ENCODE measurements at regions not wholly inside any gene's neighbourhood (a gene's known extent, or its start where the extent isn't known, plus 50 kb on each side); places are given as distances from the start of the nearest gene placed in this dataset.

DNA sequence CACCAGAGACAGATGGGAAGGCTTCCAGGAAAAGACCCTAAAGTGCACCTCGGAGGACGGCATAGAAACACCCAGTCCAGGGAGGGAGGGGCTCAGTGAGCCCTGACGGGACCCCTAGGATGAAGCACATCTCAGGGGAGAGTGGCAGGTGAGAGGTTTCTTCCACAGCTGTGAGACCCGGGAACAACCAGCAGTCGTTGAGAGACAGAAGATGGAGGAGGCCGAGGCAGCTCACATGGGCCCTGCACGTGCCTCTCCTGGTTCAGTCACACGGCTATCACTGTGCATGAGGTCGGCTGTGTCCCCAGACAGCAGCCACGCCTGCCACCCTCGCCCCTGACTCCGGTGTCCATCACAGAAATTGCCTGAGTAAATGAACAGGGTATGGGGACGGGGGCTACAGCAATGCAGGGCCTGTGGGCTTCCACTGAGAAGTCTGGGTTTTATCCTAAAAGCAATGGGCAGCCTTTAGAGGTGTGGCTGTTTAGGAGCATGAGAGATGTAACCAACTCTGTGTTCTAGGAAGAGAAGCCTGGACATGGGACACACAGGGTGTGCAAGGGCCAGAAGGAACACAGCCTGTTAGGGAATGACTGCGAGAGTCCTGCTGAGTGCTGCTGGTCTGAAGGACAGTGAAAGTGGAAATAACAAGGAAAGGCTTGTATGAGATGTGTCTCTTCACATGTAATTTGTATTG is 102.0 kb downstream of the TMEM18 start:
- no peak for DNase-seq (ENCODE audit: low spot score)

DNA sequence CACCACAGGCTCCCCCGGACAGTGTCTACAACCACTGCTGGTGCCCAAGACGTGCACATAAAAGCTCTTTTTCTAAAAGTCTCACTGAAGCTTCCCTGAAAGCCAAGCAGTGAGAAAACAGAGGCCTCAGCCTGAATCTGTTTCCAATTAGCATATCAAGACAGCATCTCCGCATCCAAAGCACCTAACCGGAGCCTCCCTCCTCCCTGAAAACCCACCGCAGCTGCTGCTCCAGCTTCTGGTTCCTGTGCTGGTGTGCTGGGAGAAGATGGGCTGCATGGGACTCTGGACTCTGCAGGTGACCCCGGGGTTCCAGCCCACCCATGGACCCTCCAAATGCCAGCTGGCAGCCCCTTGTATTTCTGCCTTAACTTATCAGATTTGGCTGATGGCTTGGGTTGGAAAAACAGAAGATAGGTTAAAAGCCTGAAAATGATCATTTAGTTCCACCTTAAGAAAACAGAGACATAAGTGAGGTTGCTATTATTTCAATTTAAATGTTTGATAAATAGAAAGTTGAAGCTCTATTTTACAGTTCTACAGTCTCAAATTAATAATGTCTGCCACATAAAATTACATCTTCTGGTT is 103.3 kb downstream of the TMEM18 start:
- no peak for DNase-seq (ENCODE audit: low spot score)

- no peak for DNase-seq (ENCODE audit: low spot score)
These were observed 104.2 kb downstream of the TMEM18 start for GRCh38 chr2:573025-573424.

GRCh38 chr2:569681-570080 is 107.5 kb downstream of the TMEM18 start:
- DNase-seq (ENCODE audit: low spot score) = no peak

DNA sequence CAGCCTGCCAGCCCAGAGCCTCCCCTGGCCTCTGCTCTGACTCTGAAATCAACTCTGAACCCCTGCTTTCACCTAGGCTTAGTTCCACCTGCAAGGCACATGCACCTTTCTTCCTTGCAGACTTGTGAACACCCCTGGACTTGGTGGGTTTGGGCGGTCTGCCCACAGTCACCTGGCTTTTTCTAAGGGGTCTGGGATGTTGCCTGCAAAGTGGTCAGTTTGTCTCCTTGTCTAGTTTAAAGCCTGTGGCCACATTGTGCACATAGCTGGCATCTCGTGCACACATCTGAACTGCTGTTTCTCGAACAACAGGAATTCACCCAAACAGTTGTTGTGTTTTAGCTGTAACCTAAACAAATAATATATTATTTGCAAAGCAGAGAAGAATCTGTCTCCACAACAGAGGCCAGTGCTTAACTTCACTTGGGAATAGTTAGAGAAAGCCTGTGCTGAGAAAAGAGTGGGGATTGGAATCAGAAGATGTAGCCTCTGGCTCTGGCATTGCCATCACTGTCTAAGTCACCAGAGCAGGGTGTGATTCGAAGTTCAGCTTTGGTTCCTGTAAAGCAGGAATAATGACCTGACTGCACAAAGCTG is 108.5 kb downstream of the TMEM18 start:
- no peak for DNase-seq (ENCODE audit: low spot score)

GRCh38 chr2:567865-568638 is 109.2 kb downstream of the TMEM18 start:
- DNase-seq (ENCODE audit: low spot score) = peak; percentile 73

DNA sequence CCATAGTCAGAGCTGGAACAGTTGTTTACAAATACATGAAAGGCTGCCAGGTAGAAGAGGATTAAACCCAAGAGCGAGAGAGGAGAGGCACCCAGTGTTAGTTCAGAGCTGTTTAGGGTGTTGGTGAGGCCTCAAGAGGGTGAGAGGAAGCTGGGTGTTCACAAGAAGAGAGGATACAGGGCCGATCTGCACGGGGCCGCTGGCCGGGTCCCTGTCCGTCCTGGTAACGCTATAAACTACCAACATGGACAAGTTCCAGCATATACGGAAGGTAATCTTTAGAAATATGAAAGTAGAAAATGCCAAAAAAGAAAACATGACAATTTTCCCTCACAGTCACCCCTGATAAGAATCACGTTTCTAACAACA is 109.7 kb downstream of the TMEM18 start:
- no peak for DNase-seq (ENCODE audit: low spot score)

GRCh38 chr2:566379-567313 is 110.6 kb downstream of the TMEM18 start:
- DNase-seq (ENCODE audit: low spot score) = no peak

- DNase-seq (ENCODE audit: low spot score) = no peak
These were observed 112.6 kb downstream of the TMEM18 start for GRCh38 chr2:564471-565181.

GRCh38 chr2:563512-563911 is 113.7 kb downstream of the TMEM18 start:
- no peak for DNase-seq (ENCODE audit: low spot score)

DNA sequence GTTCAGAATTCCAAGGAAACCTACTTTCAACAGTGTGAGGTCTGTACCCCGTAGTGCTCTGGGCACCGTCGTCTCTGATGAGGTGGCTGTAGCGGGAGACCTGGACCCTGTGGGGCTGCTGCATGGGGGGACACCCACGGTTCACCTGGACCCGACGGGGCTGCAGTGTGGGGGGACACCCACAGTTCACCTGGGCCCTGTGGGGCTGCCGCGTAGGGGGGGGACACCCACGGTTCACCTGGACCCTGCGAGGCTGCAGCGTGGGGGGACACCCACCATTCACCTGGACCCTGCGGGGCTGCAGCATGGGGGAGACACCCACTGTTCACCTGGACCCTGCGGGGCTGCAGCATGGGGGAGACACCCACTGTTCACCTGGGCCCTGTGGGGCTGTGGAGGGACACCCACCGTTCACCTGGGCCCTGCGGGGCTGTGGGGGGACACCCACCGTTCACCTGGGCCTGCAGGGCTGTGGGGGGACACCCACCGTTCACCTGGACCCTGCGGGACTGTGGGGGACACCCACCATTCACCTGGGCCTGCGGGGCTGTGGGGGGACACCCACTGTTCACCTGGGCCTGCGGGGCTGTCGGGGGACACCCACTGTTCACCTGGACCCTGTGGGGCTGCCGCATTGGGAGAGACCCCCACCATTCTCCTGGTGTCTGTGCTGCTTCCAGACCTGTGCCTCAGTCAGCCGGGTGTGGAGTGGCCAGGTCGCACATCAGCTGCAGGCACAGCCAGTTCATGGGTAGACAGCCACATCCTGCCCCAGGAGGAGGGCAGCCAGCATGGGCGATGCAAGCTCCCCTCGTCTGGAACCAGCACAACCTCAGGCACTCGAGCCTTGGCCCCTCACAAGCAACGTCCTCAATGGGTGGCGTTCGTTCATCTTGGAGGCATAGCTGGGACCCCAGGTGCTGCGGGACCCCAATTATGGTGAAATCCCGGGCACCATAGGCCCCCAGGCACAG is 114.5 kb downstream of the TMEM18 start:
- no peak for DNase-seq (ENCODE audit: low spot score)

DNA sequence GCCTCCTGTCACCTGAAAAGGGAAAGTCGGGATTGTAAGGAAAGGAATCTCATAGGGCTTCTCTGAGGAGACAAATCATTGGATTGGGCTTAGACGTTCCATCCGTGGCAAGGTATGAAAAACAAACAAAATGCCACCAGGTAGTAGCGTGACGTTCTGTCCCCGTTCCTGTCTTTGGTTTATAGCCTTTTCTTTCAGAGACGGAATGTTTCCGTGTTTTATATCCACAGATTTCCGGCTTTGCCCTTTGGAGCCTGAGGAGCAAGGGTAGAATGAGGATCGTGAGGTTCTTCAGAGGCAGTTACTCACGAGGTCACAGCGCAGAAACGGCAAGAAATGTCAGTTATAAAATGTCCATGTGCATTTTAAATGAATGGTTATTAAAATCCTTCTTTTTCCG is 118.3 kb downstream of the TMEM18 start:
- no peak for DNase-seq (ENCODE audit: low spot score)

- DNase-seq (ENCODE audit: low spot score) = no peak
These were observed 118.9 kb downstream of the TMEM18 start for GRCh38 chr2:558302-558642.

DNA sequence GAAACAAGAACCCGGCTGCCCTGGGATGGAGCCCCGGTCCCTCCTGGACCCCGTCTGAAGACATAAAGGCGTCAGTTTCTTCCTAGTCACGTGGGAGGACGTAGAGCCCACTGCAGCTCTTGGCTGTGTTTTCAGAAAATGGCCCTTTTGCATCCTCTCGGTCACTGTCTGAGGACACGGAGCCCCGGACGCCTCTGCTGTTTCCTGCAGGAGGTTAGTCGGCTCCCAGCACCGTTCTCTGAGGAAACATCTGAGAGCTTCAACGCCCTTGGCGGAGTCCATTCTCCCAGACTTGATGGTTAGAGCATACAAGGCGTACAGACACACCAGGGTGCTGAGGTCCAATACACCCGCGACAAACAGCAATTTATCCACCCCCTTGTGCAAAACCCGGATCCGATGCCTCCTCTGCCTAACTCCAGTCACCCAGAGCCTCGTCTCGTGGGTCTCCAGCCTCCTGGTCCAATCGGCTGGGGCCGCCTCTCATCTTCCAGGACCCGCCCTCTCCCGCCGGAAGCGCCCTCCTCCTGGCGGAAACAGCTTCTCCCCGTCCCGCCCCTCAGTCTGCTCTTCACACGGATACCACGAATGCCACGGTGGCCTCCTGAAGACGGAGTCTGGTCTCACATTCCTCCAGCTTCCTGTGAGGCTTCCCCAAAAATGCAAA is 119.4 kb downstream of the TMEM18 start:
- peak; percentile 28 for DNase-seq (ENCODE audit: low spot score)

- no peak for DNase-seq (ENCODE audit: low spot score)
These were observed 120.7 kb downstream of the TMEM18 start for GRCh38 chr2:556485-556884.

DNA sequence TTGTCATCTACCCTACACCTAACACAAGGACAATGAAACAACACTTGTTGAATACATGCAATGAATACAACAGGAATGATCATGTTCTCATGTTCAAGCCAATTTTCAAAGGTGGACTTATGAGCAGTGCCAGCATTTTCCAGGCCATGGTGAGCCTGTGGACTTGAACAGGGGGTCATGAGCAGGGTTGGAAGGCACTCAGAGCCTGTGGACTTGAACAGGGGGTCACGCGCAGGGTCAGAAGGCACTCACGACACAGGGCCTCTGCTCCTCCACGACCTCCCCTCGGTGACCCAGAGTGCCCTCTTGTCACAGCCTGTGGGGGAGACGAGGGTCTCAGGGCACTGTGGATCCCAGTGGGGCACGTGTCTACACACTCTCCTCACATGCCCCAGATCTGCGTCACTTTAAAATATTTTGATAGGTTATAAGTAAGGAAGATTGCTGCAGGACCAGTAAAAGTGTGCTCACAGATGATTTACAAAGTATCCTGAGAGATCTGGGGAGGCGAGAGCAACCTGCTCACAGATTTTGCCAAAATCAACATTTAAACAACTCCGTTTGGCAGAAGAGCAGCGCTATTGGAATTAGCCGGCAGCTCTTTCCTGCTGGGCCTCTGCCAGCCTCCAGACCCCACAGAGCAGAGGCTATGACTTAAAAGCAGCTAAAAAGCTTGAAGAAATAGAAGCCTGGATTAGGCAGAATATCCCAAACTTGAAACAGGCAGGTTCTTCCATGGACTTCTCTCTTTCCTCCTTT is 121.9 kb downstream of the TMEM18 start:
- DNase-seq (ENCODE audit: low spot score) = no peak

GRCh38 chr2:554444-554843 is 122.8 kb downstream of the TMEM18 start:
- peak; percentile 38 for DNase-seq (ENCODE audit: low spot score)

DNA sequence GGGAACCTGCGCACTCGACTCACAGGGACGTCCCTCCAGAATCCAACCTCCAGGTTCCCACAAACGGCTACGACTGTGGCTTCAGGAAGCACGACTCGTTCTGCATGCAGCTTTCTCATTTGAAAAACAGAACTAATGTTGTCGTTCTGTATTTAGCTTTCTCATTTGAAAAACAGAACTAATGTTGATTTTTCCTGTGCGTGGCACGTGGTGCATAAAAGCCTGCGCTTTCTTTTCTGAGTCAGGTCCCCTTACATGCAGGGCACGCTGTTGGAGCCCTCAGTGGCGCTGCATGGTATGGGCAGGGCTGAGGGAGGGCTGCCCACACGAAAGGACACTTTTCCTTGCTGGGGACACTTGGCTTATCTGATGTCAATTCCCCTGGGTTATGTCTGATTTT is 124.3 kb downstream of the TMEM18 start:
- no peak for DNase-seq (ENCODE audit: low spot score)

DNA sequence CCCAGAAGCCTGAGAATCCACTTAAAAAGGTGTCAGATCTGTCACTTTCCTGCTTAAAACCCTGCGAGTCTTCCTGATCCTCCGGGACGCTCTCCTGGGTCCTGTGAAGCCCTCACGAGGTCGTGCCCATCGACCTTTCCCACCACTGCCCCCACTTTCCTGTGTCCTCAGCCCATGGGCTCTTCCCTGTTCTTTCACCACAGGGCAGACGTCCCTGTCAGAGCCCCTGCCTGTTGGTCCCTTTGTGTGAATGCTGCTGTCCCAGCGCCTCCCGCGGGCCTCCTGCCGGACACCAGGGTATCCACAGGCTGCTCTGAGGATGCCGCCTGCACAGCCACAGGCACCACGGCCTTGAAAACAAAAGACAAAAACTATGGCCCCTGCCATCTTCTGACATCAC is 125.6 kb downstream of the TMEM18 start:
- no peak for DNase-seq (ENCODE audit: low spot score)
